G401 (cell line): ENCODE measurements at regions not wholly inside any gene's neighbourhood (a gene's known extent, or its start where the extent isn't known, plus 50 kb on each side); places are given as distances from the start of the nearest gene placed in this dataset.
"Not testable (repeated sequence)": the region's sequence is repeated elsewhere in the genome, so short reads cannot be mapped to it uniquely, and the experiment has no call there.

Source experiments
- DNase-seq: peaks from one replicate; pipeline ENCODE4 v3.0.0-alpha.2; 2015; ENCODE audit warnings: low spot score
- in situ Hi-C: cut with HindIII; loops from 2 replicates; pipeline ENCODE4 v1.10.0; 2016; ENCODE audit warnings: low sequenced_read_pairs, mixed read lengths

- DNase-seq: no peak
- in situ Hi-C loops: no loop called here
These were observed 236.0 kb upstream of the NR5A2 start for GRCh38 chr1:199791495-199791894.

GRCh38 chr1:199792874-199793273, 234.6 kb upstream of the NR5A2 start:
- in situ Hi-C loops: no loop called here

GRCh38 chr1:199794105-199794863, 233.2 kb upstream of the NR5A2 start:
- in situ Hi-C loops: no loop called here
- no peak for DNase-seq

More at GRCh38 chr1:199792874-199793273, 234.6 kb upstream of the NR5A2 start:
- DNase-seq: no peak

- in situ Hi-C loops: no loop called here
These were observed 228.4 kb upstream of the NR5A2 start for GRCh38 chr1:199799116-199799515.

GRCh38 chr1:199804526-199804925, 223.0 kb upstream of the NR5A2 start:
- DNase-seq: no peak
- in situ Hi-C loops: no loop called here

More at GRCh38 chr1:199799116-199799515, 228.4 kb upstream of the NR5A2 start:
- DNase-seq: no peak

GRCh38 chr1:199808110-199808870, 219.2 kb upstream of the NR5A2 start:
- DNase-seq: no peak
- in situ Hi-C loops: no loop called here

- no peak for DNase-seq
- in situ Hi-C loops: no loop called here
These were observed 218.2 kb upstream of the NR5A2 start for GRCh38 chr1:199809311-199809710.

GRCh38 chr1:199811163-199811562, 216.3 kb upstream of the NR5A2 start:
- DNase-seq: no peak

GRCh38 chr1:199813198-199813597, 214.3 kb upstream of the NR5A2 start:
- no peak for DNase-seq
- in situ Hi-C loops: no loop called here

More at GRCh38 chr1:199811163-199811562, 216.3 kb upstream of the NR5A2 start:
- in situ Hi-C loops: no loop called here

GRCh38 chr1:199815947-199816346, 211.6 kb upstream of the NR5A2 start:
- DNase-seq: no peak
- in situ Hi-C loops: no loop called here

- no peak for DNase-seq
- in situ Hi-C loops: no loop called here
These were observed 210.2 kb upstream of the NR5A2 start for GRCh38 chr1:199817266-199817665.

GRCh38 chr1:199821029-199821779, 206.3 kb upstream of the NR5A2 start:
- in situ Hi-C loops: no loop called here
- no peak for DNase-seq

- in situ Hi-C loops: no loop called here
- DNase-seq: no peak
These were observed 195.1 kb upstream of the NR5A2 start for GRCh38 chr1:199832451-199832850.

- in situ Hi-C loops: no loop called here
- DNase-seq: no peak
These were observed 192.8 kb upstream of the NR5A2 start for GRCh38 chr1:199834711-199835110.

- in situ Hi-C loops: no loop called here
- DNase-seq: no peak
These were observed 191.1 kb upstream of the NR5A2 start for GRCh38 chr1:199836430-199836829.

- in situ Hi-C loops: no loop called here
- DNase-seq: no peak
These were observed 190.2 kb upstream of the NR5A2 start for GRCh38 chr1:199837321-199837720.

GRCh38 chr1:199839608-199840007, 187.9 kb upstream of the NR5A2 start:
- in situ Hi-C loops, DNase-seq: not testable (repeated sequence)

- in situ Hi-C loops, DNase-seq: not testable (repeated sequence)
These were observed 184.4 kb upstream of the NR5A2 start for GRCh38 chr1:199843096-199843495.

- in situ Hi-C loops: no loop called here
These were observed 183.6 kb upstream of the NR5A2 start for GRCh38 chr1:199843861-199844260.

GRCh38 chr1:199847021-199847420, 180.5 kb upstream of the NR5A2 start:
- DNase-seq: no peak
- in situ Hi-C loops: no loop called here

More at GRCh38 chr1:199843861-199844260, 183.6 kb upstream of the NR5A2 start:
- DNase-seq: no peak
